B cell (primary cell): ENCODE measurements at regions not wholly inside any gene's neighbourhood (a gene's known extent, or its start where the extent isn't known, plus 50 kb on each side); places are given as distances from the start of the nearest gene placed in this dataset.

Experiments used
- EZH2 ChIP-seq: IDR thresholded peaks from 2 replicates; pipeline ENCODE4 v1.6.1; 2012; ENCODE audit warnings: borderline replicate concordance, low read depth, mild to moderate bottlenecking, moderate library complexity, low read length; ENCODE audit not compliant: insufficient read depth, poor library complexity, severe bottlenecking
- TF ChIP-seq, protein P1 (sequence below): fragments of 200-600 bp; IDR thresholded peaks from one replicate; pipeline ENCODE4 v1.8.0; 2022; ENCODE audit warnings: antibody characterized with exemption, mild to moderate bottlenecking

- TF ChIP-seq, protein P1, sequence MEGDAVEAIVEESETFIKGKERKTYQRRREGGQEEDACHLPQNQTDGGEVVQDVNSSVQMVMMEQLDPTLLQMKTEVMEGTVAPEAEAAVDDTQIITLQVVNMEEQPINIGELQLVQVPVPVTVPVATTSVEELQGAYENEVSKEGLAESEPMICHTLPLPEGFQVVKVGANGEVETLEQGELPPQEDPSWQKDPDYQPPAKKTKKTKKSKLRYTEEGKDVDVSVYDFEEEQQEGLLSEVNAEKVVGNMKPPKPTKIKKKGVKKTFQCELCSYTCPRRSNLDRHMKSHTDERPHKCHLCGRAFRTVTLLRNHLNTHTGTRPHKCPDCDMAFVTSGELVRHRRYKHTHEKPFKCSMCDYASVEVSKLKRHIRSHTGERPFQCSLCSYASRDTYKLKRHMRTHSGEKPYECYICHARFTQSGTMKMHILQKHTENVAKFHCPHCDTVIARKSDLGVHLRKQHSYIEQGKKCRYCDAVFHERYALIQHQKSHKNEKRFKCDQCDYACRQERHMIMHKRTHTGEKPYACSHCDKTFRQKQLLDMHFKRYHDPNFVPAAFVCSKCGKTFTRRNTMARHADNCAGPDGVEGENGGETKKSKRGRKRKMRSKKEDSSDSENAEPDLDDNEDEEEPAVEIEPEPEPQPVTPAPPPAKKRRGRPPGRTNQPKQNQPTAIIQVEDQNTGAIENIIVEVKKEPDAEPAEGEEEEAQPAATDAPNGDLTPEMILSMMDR = no peak
- TF ChIP-seq EZH2 = no peak
These were observed 802.6 kb upstream of the CELF4 start for GRCh38 chr18:38368246-38368645.
